Kidney capillary endothelial cell (primary cell): ENCODE measurements at regions not wholly inside any gene's neighbourhood (a gene's known extent, or its start where the extent isn't known, plus 50 kb on each side); places are given as distances from the start of the nearest gene placed in this dataset.
"Not testable (repeated sequence)": the region's sequence is repeated elsewhere in the genome, so short reads cannot be mapped to it uniquely, and the experiment has no call there.

Source experiments
- DNase-seq: peaks from one replicate; pipeline ENCODE4 v3.0.0-alpha.2; 2018; ENCODE audit warnings: low spot score

DNA sequence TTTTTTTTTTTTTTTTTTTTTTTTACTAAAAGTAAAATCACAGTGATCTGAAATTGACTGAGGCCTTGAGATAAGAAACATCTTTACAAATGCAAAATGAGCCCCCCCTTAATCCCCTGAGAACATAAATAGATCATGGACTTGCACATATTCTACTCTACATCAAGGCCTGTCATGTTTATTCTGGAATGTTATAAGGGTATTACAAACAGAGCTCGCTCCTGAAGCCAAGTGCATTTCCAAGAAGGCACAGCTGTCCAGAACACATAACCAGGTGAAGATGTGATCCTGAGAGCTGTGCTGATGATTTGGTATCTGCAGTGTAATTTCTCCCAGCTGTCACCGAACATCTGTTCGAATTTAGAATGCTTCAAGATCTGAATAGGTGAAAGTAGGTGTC lies 384.5 kb downstream of the GPAT3 start:
- no peak for DNase-seq

DNA sequence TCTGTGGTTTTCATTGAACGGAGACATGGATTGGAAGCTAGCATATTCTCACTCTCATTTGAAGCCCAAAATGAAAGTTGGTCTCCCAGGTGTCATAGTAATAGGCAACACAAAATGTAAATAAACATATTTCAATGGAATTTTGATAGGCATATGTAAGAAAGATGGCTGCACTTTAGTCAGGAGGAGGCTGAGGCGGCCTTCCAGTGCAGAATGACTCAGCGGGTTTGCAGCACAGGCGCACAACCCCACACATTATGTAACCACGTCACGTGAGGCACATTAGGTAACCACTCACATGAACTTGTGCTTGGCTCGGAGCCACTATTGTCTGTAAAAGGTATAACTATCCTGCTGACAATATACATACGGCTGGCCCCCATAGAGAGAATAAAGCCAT lies 381.7 kb downstream of the GPAT3 start:
- DNase-seq = no peak

DNA sequence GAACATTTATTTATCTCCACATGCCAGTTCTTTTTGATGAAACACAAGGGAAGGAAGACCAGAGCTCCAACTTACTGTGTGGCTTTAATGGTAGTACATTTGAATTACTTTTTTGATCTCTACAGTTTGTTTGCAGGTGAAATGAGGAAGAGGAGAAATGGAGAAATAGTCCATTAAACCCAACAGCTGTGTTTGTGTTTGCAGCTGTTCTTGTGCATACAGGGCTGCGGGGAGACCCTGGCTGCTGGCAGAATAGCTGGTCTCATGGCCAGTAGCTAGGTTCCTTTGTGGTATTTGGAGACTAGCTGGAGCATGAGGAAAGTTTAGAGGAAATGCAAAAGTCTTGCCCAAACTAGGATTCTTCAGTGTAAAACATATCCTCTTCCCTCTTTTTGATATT lies 374.8 kb downstream of the GPAT3 start:
- DNase-seq = no peak

DNA sequence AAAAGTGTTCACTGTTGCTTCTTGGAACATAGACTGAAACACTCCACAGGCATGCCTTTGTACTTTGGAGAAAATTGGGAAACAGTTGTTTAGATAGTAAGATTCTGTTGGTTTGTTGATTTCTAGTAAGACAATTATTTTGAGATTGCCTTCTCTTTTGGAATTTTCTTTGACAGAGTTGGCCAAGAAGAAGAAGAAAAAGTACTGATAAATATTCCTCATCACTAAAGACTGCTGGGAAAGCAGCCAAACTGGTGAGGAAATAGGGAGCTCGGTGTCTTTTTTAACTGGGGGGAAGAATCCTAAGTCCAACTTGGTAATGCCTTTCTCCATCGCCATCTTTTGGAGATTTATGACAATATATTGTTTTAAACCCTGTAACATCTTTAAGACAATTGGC lies 370.7 kb downstream of the GPAT3 start:
- no peak for DNase-seq

DNA sequence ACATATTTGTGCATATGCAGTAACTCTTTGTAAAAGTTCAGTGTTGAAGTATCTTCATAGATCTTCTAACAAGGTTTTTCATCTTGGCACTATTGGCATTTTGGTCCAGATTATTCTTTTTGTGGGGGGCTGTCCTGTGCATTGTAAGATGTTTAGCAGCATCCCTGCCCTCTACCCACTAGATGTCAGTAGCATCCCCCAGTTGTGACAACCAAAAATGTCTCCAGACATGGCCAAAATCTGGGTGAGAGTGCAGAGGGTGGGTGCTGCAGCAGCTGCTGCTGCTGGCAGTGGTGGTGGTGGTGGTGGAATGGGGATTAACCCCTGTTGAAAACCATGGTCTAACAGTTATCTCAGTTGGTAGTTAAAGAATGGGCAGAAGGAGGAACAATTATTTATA lies 370.0 kb downstream of the GPAT3 start:
- DNase-seq = peak; percentile 0

DNA sequence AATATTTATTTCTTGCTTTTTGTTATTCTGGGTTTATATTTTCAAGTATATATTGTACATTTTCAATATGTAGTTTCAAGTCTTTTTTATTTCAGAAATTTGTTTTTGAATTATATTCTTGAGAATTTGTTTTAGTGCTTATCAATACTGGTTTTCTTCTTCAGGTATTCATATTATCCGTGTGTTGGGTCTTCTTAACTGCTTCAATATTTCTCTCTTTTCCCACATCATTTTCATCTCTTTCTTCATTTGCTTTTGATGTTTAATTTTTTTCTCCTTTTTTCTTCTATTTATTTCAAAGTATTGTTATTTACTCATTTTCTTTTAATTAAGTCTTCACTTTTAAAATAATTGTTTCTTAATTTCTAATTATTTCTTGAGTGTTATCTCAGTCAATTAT lies 367.8 kb downstream of the GPAT3 start:
- not testable (repeated sequence) for DNase-seq

DNA sequence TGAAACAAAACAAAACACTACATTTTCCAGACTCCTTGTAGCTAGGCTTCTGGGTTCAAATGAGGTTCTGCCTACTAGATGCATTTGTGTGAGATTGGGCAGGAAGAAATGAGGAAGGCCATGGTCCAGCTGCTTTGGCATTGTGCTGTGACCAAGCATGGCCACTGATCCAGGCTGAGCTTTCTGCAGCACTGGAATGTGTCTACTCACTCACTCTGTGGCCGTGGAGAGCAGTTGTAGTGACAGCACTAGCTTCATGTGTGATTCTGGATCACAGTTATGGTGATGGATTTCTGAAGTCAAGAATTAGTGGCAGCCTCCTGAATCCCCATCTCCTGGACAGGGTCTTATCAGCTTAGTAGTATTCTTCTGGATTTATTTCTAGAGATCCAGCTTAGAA lies 358.9 kb downstream of the GPAT3 start:
- DNase-seq = no peak

DNA sequence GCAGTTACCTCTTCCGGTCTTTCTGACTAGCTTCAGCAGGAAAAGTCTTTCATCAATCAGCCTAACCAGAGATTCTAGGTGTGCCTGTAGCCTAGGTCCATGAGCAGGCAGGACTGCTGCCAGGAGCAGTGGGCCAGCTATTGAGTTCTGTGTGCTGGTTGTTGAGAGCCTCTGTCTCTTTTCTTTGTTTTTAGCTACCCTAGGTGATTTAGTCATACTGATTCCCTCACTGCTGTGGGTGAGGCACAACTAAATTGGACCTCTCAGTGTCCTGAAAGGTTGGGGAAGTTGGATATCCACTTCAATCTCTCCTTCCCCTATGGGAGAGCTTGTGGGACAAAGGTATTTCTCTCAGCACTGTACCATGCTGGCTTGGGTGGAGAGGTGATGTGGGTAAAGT lies 354.9 kb downstream of the GPAT3 start:
- no peak for DNase-seq

DNA sequence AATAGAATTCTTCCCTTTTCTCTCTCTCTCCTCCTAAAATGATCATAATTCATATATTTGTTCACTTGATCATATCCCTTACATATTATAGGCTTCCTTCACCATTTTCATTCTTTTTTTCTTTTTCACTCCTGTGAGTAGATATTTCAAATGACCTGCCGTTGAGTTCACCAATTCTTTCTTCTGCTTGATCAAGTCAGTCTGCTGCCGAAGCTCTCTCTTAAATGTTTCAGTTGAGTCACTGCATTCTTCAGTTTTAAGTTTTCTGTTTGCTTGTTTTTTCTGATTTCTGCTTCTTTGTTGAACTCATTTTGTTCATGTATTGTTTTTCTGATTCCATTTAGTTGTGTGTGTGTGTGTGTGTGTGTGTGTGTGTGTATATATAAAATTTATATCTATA lies 354.3 kb downstream of the GPAT3 start:
- no peak for DNase-seq

DNA sequence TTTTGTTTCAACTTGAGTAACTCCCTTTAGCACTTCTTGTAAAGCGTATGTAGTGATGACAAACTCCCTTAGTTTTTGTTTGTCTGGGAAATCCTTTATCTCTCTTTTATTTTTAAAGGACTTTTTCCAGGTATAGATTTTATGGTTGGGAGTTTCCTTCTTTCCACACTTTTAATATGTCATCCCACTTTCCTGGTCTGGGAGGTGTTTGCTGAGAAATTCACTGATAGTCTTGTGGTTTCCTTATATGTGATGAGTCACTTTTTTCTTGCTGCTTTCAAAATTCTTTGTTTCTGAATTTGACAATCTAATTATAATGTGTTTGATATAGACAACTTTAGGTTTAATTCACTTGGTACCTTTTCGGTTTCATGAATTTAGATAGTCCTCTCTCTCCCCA lies 353.9 kb downstream of the GPAT3 start:
- no peak for DNase-seq

DNA sequence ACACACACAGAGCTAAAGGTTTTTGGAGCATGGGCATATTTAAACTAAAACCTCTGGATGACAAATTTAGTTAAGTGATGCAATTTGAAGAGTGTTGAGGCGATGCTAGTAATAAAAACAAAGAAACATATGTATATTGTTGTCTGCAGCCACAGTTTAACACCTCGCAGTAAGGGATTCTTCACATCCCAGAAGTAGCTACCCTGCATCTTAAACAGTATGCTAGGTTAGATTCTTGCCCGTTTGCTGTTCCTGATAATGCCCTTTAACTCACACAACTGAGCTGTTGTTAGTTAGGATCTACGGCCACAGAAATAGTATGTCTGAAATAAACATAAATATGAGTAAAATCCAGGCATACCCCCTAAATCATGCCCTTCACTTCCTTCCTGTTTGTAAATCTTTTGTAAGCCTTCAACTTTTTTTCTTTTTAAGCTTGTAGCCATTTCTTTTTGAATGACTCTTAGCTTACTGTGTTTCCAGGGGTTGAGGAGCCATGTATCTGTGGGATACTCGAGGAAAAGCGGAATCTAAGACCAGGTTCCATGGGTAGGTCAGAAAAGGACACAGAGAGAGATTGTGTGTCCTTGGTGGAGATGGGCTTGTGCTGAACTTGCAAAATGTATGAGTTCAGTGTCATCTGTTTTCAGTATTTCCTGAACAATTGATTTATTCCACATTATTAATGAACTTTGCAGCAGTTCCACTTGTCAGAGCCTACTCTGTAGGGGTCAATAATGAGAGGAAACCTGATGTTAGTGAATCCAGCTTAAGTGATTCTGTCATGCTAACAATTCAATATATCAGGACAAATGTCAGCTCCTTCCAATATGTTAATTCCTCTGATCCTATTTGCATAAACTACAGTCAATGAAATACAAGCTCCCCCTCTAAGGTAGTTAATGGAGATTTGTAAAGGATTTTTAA lies 349.6 kb downstream of the GPAT3 start:
- DNase-seq = no peak

DNA sequence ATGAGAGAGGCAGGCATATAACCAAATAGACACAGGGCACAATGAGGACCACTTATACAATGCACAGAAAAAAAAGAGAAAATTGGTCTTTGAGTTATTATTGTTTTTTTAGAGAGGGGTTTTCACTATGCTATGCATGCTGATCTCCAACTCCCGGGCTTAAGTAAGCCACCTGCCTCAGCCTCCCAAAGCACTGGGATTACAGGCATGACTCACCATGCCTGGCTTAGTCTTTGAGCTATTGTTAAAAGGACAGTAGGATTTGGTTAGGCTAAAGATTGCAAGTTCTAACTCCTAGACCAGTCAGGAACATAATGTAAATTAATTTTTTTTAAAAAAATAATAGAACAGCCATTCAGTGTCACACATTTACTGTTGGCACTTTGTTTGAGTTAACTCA lies 340.1 kb downstream of the GPAT3 start:
- no peak for DNase-seq

DNA sequence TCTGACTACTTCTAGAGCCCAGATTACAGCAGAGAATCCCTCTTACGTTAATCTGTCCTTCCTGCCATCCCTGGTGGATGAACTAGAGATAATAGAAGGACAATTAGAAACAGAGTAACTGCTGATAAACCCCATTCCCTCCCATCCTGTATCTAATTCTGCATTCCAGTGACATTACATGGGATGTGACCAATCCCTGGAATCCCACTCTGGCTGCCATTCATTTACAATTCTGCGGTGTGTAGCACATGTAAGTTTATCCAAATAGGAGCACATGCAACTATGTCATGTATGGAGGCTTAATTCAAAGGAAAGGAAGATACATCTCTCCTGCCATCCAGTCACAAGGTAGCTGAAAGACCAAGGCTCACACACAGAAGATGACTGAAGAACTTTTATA lies 339.5 kb downstream of the GPAT3 start:
- DNase-seq = no peak

DNA sequence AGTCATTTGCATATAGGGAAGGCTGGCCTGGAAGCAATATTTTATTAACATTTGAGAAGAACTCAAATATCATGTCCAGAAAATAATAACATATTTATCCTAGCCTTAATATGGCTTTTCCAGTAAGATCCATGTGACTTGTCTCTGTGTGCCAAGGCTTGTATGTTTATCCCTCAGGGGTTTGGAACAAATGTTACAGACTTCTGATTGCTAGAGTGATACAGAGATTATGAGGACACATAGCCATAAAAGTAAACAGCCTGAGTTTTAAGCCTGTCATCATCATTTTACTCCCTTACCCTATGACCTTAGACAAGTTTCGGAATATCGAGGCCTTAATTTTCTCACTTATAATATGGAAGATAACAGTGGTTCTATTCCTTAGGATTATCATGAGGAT lies 338.1 kb downstream of the GPAT3 start:
- no peak for DNase-seq

DNA sequence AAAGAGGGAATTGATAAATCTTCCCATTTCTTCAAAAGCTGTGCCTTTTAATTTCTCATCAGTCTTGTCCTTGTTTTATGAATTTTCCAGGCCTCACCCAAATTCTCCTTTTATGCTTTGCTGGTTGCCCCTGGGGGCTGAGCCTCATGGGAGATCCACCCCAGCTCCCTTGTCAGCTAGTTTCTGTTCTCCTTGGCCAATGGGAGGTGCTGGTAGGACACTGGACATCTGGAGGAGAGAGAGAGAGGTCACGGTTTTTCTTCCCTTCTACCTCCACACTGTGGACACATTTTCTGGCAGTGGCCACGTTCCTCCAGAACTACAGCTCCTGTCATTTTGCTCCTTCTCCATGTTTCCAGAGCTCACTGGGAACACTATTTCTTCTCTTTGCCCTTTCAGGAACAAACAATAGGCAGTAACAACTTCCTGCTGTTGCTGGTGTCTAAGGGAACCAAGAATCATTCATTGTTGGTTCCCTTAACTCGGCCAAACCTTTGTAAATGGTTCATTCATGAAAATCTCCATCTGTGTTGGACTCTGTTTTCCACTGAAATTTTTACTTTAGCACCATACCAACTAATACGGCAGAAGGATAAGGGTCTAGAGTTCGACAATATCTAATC lies 334.5 kb downstream of the GPAT3 start:
- no peak for DNase-seq

DNA sequence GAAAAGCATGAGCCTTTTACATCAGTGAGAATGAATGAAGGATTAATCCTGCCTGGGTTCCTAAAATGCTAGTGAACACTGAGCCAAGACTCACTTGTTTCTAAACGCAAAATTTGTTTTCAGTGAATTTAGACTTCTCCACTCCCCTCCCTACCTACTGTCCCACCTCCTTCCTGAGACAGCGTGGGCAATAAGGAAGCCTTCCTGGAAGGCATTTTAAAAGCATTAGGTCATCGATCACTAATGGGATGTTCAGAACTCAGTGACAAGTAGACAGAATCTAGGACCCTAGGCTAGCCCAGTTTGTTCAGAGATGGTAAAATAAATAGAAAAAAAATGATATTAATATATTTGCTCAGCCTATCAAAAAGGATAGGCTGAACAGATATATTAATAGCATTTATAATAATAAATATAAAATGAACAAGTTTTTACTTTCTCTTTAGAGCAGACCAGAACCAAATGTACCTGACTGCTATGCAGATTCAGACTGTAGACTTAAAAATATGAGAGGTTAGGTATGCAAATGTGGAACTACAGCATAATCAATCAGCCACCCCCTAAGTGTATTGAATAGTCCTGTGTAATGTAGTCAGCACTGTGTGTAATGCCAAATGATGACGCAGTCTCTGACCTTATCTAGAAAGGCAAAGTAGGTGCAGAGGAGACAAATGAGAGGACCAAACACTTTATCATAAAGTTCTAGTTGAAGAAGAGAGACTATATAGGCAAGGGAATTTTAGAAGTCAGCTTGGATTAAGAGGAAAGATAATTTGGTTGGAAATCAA lies 331.1 kb downstream of the GPAT3 start:
- DNase-seq = no peak

DNA sequence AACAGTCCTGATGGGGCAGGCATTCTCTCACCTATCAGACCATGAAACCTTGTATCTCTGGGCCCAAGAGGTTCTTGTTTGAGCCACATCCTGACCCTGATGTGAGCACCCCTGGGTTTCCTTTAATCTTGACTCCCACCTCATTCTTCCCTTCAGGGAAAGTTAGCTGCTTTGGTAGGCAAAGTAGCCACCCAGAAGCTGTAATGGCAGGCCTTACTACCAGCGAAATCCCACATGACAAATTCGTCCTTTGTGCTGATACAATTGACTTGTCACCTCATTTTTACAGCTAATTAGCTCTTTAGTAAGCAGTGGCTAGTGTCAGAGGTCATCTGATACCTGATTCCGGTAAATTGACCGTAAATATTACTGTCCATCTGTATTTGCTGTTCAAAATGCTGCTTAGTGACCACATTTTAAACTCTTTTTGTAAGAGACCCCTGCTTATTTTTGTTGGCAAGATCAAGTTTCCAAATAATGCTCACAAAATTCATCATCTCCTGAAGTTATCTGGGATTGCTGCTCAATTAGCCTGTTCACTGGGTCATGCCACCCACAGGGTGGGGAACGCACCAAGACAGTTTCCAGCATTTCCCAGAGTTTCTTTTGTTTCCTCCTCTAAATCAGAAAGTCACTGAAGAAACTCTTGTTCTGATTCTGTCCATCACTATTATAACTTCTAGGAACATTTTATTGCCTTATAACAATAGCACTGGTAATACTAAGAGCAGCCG lies 329.7 kb downstream of the GPAT3 start:
- no peak for DNase-seq

DNA sequence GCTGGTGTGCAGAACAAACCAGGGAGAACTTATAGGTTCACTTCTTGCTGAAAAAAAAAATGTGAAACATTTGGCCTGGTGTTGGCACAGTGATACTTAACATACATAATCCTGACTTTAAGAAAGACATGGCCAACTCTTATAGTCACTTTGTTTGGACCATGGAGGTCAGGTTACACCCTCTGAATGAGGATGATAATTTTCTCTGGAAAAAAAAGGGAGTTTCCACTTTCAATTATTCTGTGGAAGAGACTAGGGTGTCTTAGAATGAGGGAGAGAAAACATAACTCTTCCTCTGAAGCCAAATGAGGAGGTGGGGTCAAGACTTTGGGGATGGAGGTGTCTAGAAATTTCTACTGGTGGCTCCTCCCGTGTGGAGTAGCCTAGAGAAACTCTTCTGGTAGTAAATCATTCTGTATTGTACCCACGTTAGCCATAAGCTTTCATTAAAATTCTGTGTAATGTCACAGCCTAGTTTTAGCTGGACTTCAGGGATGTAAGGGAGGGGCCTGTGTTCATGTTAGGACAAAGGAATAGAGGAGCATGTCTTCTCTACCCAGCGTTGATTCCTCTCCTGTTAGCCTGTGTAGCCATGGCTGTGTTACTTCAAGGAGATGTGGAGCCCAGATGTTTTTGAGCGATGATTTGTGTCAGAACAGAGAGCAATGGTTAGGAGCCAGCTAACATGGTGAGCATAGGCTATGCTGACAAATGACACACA lies 328.3 kb downstream of the GPAT3 start:
- DNase-seq = no peak

DNA sequence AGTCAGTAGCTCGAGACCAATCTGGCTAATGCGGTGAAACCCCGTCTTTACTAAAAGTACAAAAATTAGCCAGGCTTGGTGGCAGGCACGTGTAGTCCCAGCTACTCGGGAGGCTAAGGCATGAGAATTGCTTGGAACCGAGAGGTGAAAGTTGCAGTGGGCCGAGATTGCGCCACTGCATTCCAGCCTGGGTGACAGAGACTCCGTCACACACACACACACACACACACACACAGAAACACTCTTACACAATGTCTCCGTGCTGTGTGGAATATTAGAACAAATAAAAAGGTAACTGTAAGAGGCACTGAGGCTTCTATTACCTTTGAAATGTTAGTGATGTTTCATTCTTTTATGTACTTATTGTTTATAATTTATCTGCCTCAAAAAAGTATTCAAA lies 326.6 kb downstream of the GPAT3 start:
- no peak for DNase-seq

DNA sequence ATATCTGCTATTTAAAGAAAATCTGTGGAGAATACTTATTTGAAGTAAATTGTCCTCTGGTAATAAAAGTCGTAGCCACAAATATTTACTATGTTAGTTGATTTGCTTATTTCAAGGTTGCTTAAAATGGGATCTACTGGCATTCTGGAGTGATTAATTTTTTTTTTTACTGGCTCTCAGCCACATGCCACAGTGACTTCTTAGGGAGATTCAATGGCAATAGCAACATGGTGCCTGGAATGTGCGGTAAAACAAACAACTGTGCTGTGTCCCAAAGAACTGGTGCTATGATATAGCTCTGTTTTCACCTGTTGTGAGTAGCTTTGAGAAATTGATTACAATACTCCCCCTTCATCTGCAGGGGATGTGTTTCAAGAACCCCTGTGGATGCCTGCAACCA lies 324.3 kb downstream of the GPAT3 start:
- DNase-seq = no peak

DNA sequence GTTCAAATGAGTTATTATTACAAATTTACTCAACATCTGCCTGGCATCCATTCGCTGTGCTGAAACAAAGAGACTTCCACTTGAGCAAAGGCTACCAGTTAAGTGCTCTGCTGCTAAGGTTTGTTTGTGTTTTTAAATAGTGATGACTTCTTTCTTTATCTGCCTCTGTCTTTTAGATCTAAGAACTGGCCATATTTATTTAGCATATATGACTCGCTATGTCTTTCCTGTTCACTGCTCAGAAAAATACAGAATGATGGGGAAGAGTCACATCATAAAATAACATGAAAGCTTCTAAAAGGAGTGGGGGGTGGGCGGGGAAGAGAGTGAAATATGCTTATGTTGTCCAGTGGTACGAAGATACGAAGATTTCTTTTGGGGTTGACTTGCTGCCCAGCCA lies 322.2 kb downstream of the GPAT3 start:
- DNase-seq = no peak

DNA sequence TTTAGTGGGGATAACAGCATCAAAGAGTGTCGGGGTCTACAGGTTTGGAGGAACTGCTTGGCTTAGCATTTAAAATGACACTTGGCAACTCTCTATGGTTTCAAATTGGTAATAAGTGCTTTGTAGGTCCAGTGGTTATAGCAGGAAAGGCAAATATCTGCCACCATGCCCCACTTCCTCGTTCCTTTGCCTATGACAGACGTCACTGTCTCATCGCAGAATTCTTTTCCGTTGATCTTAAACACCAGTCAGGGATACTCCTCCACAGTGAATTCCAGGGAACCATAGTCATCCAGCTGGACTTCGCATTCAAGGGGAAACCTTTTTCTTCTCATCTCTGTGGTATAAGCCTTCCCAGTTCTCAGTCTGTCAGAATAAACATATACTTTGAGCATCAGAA lies 319.1 kb downstream of the GPAT3 start:
- no peak for DNase-seq
